Prostate gland (tissue), 2 donors: ENCODE measurements at regions not wholly inside any gene's neighbourhood (a gene's known extent, or its start where the extent isn't known, plus 50 kb on each side); places are given as distances from the start of the nearest gene placed in this dataset.

Experiments used
- POLR2A ChIP-seq: fragments of 450-650 bp; IDR thresholded peaks from one replicate; pipeline ENCODE4 v1.6.1; 2016; ENCODE audit warnings: antibody characterized with exemption, mild to moderate bottlenecking
- POLR2AphosphoS5 ChIP-seq: sonication (generic); formaldehyde crosslinking; IDR thresholded peaks from one replicate; pipeline ENCODE4 v1.6.1; 2017; ENCODE audit warnings: antibody characterized with exemption
- TF ChIP-seq, protein P1 (sequence below), 4 experiments: fragments of 200-600 bp in 2 of 4; fragments of 450-650 bp in 2 of 4; sonication (generic) in 2 of 4; IDR thresholded peaks; 1 replicate in 3 of 4; 2 replicates in 1 of 4; pipeline ENCODE4 v1.5.1; 2016 to 2019; ENCODE audit warnings: antibody characterized with exemption in 4 of 4, mild to moderate bottlenecking in 2 of 4, moderate library complexity in 2 of 4

DNA sequence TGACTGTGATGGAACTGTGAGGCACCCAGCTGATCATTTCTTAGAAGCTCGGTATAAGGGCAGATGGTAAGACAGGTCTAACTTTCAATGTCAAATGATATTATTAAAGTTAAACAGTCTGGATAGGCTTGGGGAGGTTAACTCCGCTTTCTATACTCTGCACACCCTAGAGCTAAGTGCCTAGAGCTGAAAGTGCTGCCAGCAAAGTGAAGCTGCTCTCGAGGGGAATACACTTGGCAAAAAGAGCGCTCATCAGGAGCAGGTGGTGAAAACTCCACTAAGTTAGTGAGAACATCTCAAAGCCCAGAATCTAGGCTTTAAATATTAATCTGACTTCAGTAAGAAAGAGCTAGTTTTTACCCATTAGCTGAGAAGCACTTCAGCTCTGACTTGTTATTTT, 349.6 kb upstream of the SLC30A5 start:
- TF ChIP-seq, protein P1, sequence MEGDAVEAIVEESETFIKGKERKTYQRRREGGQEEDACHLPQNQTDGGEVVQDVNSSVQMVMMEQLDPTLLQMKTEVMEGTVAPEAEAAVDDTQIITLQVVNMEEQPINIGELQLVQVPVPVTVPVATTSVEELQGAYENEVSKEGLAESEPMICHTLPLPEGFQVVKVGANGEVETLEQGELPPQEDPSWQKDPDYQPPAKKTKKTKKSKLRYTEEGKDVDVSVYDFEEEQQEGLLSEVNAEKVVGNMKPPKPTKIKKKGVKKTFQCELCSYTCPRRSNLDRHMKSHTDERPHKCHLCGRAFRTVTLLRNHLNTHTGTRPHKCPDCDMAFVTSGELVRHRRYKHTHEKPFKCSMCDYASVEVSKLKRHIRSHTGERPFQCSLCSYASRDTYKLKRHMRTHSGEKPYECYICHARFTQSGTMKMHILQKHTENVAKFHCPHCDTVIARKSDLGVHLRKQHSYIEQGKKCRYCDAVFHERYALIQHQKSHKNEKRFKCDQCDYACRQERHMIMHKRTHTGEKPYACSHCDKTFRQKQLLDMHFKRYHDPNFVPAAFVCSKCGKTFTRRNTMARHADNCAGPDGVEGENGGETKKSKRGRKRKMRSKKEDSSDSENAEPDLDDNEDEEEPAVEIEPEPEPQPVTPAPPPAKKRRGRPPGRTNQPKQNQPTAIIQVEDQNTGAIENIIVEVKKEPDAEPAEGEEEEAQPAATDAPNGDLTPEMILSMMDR (IDR thresholded peaks at IDR 0.05), result no peak
- TF ChIP-seq POLR2AphosphoS5 (no peak), POLR2A (no peak)
